PFSK-1 (cell line): ENCODE measurements at regions not wholly inside any gene's neighbourhood (a gene's known extent, or its start where the extent isn't known, plus 50 kb on each side); places are given as distances from the start of the nearest gene placed in this dataset.

ENCODE experiments used
- POLR2AphosphoS5 ChIP-seq: IDR thresholded peaks from 2 replicates; pipeline ENCODE4 v1.6.1; 2012; ENCODE audit warnings: low read depth, mild to moderate bottlenecking, control low read depth, low read length, moderate library complexity
- REST ChIP-seq, 2 experiments: IDR thresholded peaks; 2 replicates each; pipeline versions ENCODE4 v1.6.1 to v1.8.0; 2011 to 2012; ENCODE audit warnings: low read depth in 2 of 2, low read length in 2 of 2, control low read depth in 1 of 2, inconsistent platforms in 1 of 2, mild to moderate bottlenecking in 1 of 2, moderate library complexity in 1 of 2; ENCODE audit not compliant: insufficient read depth in 1 of 2
- TAF1 ChIP-seq: IDR thresholded peaks from 2 replicates; pipeline ENCODE4 v1.6.1; 2012; ENCODE audit warnings: low read length, control low read depth, borderline replicate concordance; ENCODE audit not compliant: insufficient read depth

- no peak for TF ChIP-seq POLR2AphosphoS5
- TF ChIP-seq TAF1 = no peak
- no peak for TF ChIP-seq REST (IDR thresholded peaks at IDR 0.05; ENCODE audit: insufficient read depth in 1 of 2, low read depth in 2 of 2, low read length in 2 of 2)
Observed at GRCh38 chr14:43896044-43896443, 611.0 kb downstream of the FSCB start.
